Astrocyte (in vitro differentiated cells and primary cell): ENCODE measurements at regions not wholly inside any gene's neighbourhood (a gene's known extent, or its start where the extent isn't known, plus 50 kb on each side); places are given as distances from the start of the nearest gene placed in this dataset.

ENCODE experiments used
- CTCF ChIP-seq: IDR thresholded peaks from 2 replicates; pipeline ENCODE4 v1.5.1; 2011; ENCODE audit warnings: low read depth, mild to moderate bottlenecking, inconsistent platforms, low read length, moderate library complexity; ENCODE audit not compliant: insufficient read depth
- EZH2 ChIP-seq: IDR thresholded peaks from 2 replicates; pipeline ENCODE4 v1.6.1; 2012; ENCODE audit warnings: mild to moderate bottlenecking, low read length, inconsistent platforms; ENCODE audit not compliant: insufficient read depth

- TF ChIP-seq CTCF: no peak
- no peak for TF ChIP-seq EZH2
Measured at GRCh38 chr4:138400066-138400465, 157.9 kb upstream of the SLC7A11 start.
